Testis (tissue), 2 donors: ENCODE measurements at regions not wholly inside any gene's neighbourhood (a gene's known extent, or its start where the extent isn't known, plus 50 kb on each side); places are given as distances from the start of the nearest gene placed in this dataset.

ENCODE experiments used
- DNase-seq: peaks from one replicate; pipeline ENCODE4 v3.0.0-alpha.2; 2019
- H3K27ac ChIP-seq, 2 donors: fragments of 200-600 bp; sonication (generic); one replicate each; pipeline ENCODE4 v1.5.1; 2019
- H3K27me3 ChIP-seq: fragments of 200-600 bp; sonication (generic); one replicate; pipeline ENCODE4 v1.5.1; 2019
- H3K36me3 ChIP-seq: fragments of 200-600 bp; sonication (generic); one replicate; pipeline ENCODE4 v1.5.1; 2017; ENCODE audit warnings: low read depth; ENCODE audit errors: missing control alignments
- H3K4me1 ChIP-seq: fragments of 200-600 bp; sonication (generic); one replicate; pipeline ENCODE4 v1.5.1; 2019
- H3K4me3 ChIP-seq, 2 donors: fragments of 200-600 bp; sonication (generic); one replicate each; pipeline ENCODE4 v1.5.1; 2017 to 2019
- H3K9me3 ChIP-seq: fragments of 200-600 bp; sonication (generic); one replicate; pipeline ENCODE4 v1.5.1; 2017
- POLR2A ChIP-seq: fragments of 450-650 bp; IDR thresholded peaks from one replicate; pipeline ENCODE4 v1.6.1; 2017; ENCODE audit warnings: antibody characterized with exemption, mild to moderate bottlenecking, moderate library complexity
- WGBS, 2 donors: methylation state at CpG; one replicate each; pipeline ENCODE4 v1.1.5; 2018; 5-methylcytosine and 5-hydroxymethylcytosine counted together
- intact Hi-C: fragments of 100-400 bp; cut with DNase I; formaldehyde crosslinking; loops from one replicate; pipeline ENCODE4 v1.15.1; 2023; ENCODE audit warnings: low total_unique reads
- TF ChIP-seq, protein P1 (sequence below), 3 experiments: fragments of 450-650 bp in 2 of 3; fragments of 200-600 bp in 1 of 3; sonication (generic) in 1 of 3; IDR thresholded peaks; one replicate each; pipeline ENCODE4 v1.5.1; 2016 to 2019; ENCODE audit warnings: antibody characterized with exemption in 3 of 3, mild to moderate bottlenecking in 2 of 3, moderate library complexity in 1 of 3

DNA sequence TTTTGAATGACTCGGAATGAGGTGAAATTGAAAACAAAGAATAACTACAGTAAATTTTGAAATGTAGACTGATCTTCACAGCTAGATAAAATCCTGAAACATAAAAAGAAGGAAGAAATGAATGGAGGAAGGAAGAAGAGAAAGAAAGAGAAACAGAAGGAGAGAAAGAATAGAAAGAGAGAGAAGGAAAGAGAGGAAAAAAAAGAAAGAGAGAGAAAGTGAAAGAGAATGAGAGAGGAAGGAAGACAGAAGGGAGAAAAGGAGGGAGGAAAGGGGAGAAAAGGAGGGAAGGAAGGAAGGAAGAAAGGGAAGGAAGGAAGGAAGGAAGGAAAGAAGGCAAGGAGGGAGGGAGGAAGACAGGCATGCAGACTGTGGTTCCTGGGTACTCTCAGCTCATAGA is 982.6 kb downstream of the BCL11A start:
- Histone ChIP-seq H3K36me3 (no peaks in the 10 kb centered on the region), H3K4me1 (no peaks in the 10 kb centered on the region), H3K27ac (no peak overlapping the region), H3K27me3 (no peaks in the 10 kb centered on the region), H3K4me3 (no peak overlapping the region), H3K9me3 (no peaks in the 10 kb centered on the region)
- intact Hi-C loops = no loop called here
- TF ChIP-seq POLR2A = no peak
- TF ChIP-seq, protein P1, sequence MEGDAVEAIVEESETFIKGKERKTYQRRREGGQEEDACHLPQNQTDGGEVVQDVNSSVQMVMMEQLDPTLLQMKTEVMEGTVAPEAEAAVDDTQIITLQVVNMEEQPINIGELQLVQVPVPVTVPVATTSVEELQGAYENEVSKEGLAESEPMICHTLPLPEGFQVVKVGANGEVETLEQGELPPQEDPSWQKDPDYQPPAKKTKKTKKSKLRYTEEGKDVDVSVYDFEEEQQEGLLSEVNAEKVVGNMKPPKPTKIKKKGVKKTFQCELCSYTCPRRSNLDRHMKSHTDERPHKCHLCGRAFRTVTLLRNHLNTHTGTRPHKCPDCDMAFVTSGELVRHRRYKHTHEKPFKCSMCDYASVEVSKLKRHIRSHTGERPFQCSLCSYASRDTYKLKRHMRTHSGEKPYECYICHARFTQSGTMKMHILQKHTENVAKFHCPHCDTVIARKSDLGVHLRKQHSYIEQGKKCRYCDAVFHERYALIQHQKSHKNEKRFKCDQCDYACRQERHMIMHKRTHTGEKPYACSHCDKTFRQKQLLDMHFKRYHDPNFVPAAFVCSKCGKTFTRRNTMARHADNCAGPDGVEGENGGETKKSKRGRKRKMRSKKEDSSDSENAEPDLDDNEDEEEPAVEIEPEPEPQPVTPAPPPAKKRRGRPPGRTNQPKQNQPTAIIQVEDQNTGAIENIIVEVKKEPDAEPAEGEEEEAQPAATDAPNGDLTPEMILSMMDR (IDR thresholded peaks at IDR 0.05) = no peak
- no peak for DNase-seq
- WGBS, 2 donors = 96 to 100% methylated on average over 1 of the region's 1 CpG

DNA sequence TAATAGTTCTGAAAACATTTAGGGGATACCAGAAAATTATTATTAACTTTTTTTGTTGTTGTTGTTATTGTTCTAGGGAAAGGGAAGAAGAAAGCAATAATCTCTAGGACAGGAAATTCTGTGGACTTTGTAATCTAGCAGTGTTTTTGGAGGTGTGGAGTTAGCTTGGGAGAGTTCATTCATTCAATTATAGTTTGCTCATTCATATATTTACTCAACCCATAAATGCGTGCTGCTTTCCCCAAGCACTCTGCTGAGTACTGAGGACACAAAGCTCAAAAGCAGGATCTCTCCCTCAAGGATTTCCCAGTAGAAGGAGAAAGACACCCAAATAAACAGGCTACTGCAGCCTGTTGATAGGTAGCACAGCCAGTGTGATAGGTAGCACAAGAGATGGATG is 984.3 kb downstream of the BCL11A start:
- TF ChIP-seq POLR2A = no peak
- Histone ChIP-seq H3K36me3 (no peaks in the 10 kb centered on the region), H3K27me3 (no peaks in the 10 kb centered on the region), H3K4me3 (no peak overlapping the region), H3K27ac (no peak overlapping the region), H3K4me1 (no peaks in the 10 kb centered on the region), H3K9me3 (no peaks in the 10 kb centered on the region)
- DNase-seq = no peak
- intact Hi-C loops = no loop called here
- 45 to 53% methylated on average over 1 of the region's 1 CpG for WGBS, 2 donors

DNA sequence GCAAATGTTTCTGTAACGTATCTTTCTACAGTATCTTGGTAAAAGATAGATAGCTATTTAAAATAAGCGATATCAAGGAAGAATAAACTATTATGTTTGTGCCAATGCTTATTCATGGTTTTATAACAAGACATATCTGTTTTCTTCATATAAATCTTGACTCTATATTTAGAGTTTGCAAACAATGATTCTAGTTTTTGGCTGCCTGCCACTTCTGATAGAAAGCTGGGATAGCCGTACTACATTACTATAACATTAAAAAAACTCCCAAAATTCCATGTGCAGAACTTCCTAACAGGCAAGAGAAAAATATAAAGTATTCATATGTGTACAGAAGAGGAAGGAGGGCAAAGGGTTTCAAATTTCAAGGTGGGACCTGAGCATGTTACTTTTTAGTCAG is 985.0 kb downstream of the BCL11A start:
- H3K4me1 ChIP-seq = no peaks in the 10 kb centered on the region
- intact Hi-C loops = no loop called here
- TF ChIP-seq, protein P1 (IDR thresholded peaks at IDR 0.05) = no peak
- TF ChIP-seq POLR2A = no peak
- H3K27ac ChIP-seq = no peak overlapping the region
- 41 to 48% methylated on average over 3 of the region's 3 CpGs for WGBS, 2 donors
- H3K36me3 ChIP-seq = no peaks in the 10 kb centered on the region
- H3K4me3 ChIP-seq = no peak overlapping the region
- DNase-seq = no peak
- no peaks in the 10 kb centered on the region for H3K27me3 ChIP-seq
- no peaks in the 10 kb centered on the region for H3K9me3 ChIP-seq

DNA sequence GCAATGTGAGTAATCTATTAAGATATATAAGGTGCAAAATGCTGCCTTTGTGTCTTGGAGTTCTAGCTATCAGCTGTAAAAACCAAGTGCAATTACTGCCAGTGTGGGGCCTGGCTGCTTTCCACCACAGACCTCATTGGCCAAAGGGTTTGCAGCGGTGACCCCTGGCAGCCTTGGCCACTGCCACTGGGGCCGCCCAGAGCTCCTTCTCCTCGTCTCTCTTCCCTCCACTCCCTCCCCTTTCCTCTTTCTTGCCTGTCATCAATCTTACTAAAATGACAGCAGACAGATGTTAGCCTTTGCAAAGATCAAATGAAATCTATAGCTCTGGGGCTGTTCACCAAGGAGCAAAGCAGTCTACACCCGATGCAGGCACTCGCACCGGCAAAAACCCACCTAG is 986.3 kb downstream of the BCL11A start:
- DNase-seq = no peak
- no peak for TF ChIP-seq POLR2A
- TF ChIP-seq, protein P1 (IDR thresholded peaks at IDR 0.05) = no peak
- WGBS, 2 donors = 39 to 68% methylated on average over 6 of the region's 6 CpGs
- H3K36me3 ChIP-seq = no peaks in the 10 kb centered on the region
- H3K27me3 ChIP-seq = no peaks in the 10 kb centered on the region
- no peaks in the 10 kb centered on the region for H3K4me1 ChIP-seq
- H3K27ac ChIP-seq = no peak overlapping the region
- H3K4me3 ChIP-seq = no peak overlapping the region
- no peaks in the 10 kb centered on the region for H3K9me3 ChIP-seq
- intact Hi-C loops = no loop called here

DNA sequence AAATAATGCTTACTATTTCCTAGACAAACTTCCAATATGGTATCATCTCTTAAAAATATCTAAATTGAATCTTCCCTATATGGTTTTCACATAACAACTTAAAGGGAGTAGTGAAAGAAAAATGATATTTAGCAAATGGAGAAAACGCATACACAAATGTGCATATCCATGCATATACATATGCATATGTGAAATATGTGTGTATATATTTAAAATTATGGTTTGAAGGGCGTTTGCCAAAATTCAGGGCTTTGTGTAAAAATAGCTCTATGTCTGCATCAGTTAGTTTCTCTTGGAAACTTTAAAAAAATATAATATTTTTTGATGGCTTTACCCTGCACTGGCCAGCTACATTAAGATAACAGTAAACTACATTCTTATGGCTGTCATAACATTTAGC is 986.7 kb downstream of the BCL11A start:
- intact Hi-C loops = no loop called here
- TF ChIP-seq POLR2A = no peak
- TF ChIP-seq, protein P1 (IDR thresholded peaks at IDR 0.05) = no peak
- Histone ChIP-seq H3K27me3 (no peaks in the 10 kb centered on the region), H3K36me3 (no peaks in the 10 kb centered on the region), H3K4me3 (no peak overlapping the region), H3K27ac (no peak overlapping the region), H3K9me3 (no peaks in the 10 kb centered on the region), H3K4me1 (no peaks in the 10 kb centered on the region)
- 57 to 59% methylated on average over 2 of the region's 2 CpGs for WGBS, 2 donors
- DNase-seq = no peak
